ENCODE measurements at regions not wholly inside any gene's neighbourhood (a gene's known extent, or its start where the extent isn't known, plus 50 kb on each side); places are given as distances from the start of the nearest gene placed in this dataset.

- Histone ChIP-seq H3K79me2 (replicated peaks; ENCODE audit: insufficient read depth) (no peaks in the 10 kb centered on the region), H3K27me3 (ENCODE audit: insufficient read depth) (no peaks in the 10 kb centered on the region), H3K4me2 (peak overlapping the region; percentile 13; the same call in 1 of the 2 replicates), H3K4me3 (no peak overlapping the region), H3K9me2 (ENCODE audit: insufficient read depth) (no peaks in the 10 kb centered on the region), H3F3A (replicated peaks; ENCODE audit: low read depth) (no peaks in the 10 kb centered on the region), H4K20me1 (replicated peaks; ENCODE audit: insufficient read depth) (no peaks in the 10 kb centered on the region), H3K36me3 (ENCODE audit: insufficient read depth) (no peaks in the 10 kb centered on the region), H3K4me1 (ENCODE audit: insufficient read depth) (peaks cover 34% of the 10 kb centered on the region), H2AFZ (peak overlapping the region; percentile 77), H3K27ac (ENCODE audit: low read depth) (no peak overlapping the region)
- peak overlapping the region; percentile 56 for H3K27ac Mint-ChIP-seq
- no peak for ATAC-seq
- H3K9me3 Mint-ChIP-seq = no peaks in the 10 kb centered on the region
- no peak overlapping the region for H3K4me3 Mint-ChIP-seq
- DNase-seq (ENCODE audit: low spot score) = no peak
- H3K4me1 Mint-ChIP-seq = peaks cover 55% of the 10 kb centered on the region
- H3K27me3 Mint-ChIP-seq (ENCODE audit: insufficient read depth, low read depth, poor library complexity) = peaks cover 12% of the 10 kb centered on the region
- TF ChIP-seq CREB1 (CRISPR knock-in tag; IDR thresholded peaks at IDR 0.05; ENCODE audit: low read depth) = no peak
- TF ChIP-seq STAT1 (IDR thresholded peaks at IDR 0.05; ENCODE audit: unreplicated experiment) = no peak
- TF ChIP-seq POLR2AphosphoS5 (IDR thresholded peaks at IDR 0.05; ENCODE audit: low read depth) = no peak
- TF ChIP-seq EZH2phosphoT487 (IDR thresholded peaks at IDR 0.05; ENCODE audit: unreplicated experiment) = no peak
- no peak for TF ChIP-seq ZNF114 (CRISPR knock-in tag; IDR thresholded peaks at IDR 0.05)
- no peak for TF ChIP-seq ZNF462 (CRISPR knock-in tag; IDR thresholded peaks at IDR 0.05)
- no peak for TF ChIP-seq JUNB (IDR thresholded peaks at IDR 0.05; ENCODE audit: unreplicated experiment)
- no peak for TF ChIP-seq ETS1 (IDR thresholded peaks at IDR 0.05)
- no peak for TF ChIP-seq REST (IDR thresholded peaks at IDR 0.05; ENCODE audit: unreplicated experiment)
- no peak for TF ChIP-seq EZH2 (IDR thresholded peaks at IDR 0.05; ENCODE audit: low read depth, unreplicated experiment)
- no peak for TF ChIP-seq NANOG (IDR thresholded peaks at IDR 0.05; ENCODE audit: borderline replicate concordance)
- no peak for TF ChIP-seq CTCF (conservative IDR thresholded peaks at IDR 0.05; ENCODE audit: low read depth in 2 of 2)
- TF ChIP-seq ZNF331 (CRISPR knock-in tag; IDR thresholded peaks at IDR 0.05; ENCODE audit: low read depth) = no peak
- H3K36me3 Mint-ChIP-seq (ENCODE audit: low read depth) = no peaks in the 10 kb centered on the region
These were observed 162.9 kb downstream of the ZDHHC21 start for GRCh38 chr9:14530366-14530765.
